Fibroblast of skin of right quadriceps (primary cell): ENCODE measurements at regions not wholly inside any gene's neighbourhood (a gene's known extent, or its start where the extent isn't known, plus 50 kb on each side); places are given as distances from the start of the nearest gene placed in this dataset.
A peak's percentile ranks its signal among the peaks of the same experiment; 100 is the strongest.
"Not testable (repeated sequence)": the region's sequence is repeated elsewhere in the genome, so short reads cannot be mapped to it uniquely, and the experiment has no call there.

Experiments
- DNase-seq: peaks from one replicate; pipeline ENCODE4 v3.0.0-alpha.2; 2013

GRCh38 chr9:31683116-31683515, 701.3 kb upstream of the ACO1 start:
- DNase-seq = no peak

GRCh38 chr9:31697956-31698355, 686.5 kb upstream of the ACO1 start:
- no peak for DNase-seq

GRCh38 chr9:31699836-31700235, 684.6 kb upstream of the ACO1 start:
- no peak for DNase-seq

- no peak for DNase-seq
Observed at GRCh38 chr9:31700252-31701045, 684.0 kb upstream of the ACO1 start.

GRCh38 chr9:31702957-31703356, 681.5 kb upstream of the ACO1 start:
- no peak for DNase-seq

DNA sequence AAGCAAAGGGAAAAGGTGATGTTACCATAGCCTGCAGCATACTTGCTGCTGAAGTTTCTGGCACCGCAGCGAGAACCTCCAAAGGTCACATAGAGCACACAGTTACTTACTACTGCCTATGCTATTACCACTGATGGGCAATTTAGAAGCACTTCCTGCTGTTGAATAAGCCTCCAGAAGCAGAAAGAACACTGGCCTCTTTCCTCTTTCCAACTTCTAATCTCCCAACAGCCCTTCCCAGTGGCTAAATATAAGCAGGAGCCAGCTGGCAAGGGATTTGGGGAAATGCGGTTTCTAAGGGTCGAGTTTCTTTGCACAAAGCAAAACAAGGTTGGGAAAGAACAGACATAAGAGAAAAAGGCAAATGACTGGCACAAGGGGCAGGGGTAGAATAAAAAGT, 669.2 kb upstream of the ACO1 start:
- DNase-seq = no peak

DNA sequence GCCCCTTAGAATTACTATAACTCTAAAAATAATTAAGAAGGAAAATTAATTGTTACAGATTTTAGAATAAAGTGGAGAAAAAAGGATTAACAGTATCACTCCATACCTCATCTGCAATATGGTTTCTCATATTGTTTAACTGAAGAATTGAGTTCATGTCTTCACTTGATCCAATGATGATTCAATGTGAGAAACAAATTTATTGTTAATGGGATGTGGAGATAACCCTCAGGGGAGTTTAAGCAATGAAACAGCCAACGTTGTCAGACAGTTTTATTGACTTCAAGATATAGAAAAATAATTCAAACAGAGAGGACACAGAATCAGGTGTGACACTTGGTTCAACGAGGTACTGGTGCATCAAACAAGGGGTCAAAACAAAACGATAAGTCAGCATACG, 665.2 kb upstream of the ACO1 start:
- DNase-seq = no peak

DNA sequence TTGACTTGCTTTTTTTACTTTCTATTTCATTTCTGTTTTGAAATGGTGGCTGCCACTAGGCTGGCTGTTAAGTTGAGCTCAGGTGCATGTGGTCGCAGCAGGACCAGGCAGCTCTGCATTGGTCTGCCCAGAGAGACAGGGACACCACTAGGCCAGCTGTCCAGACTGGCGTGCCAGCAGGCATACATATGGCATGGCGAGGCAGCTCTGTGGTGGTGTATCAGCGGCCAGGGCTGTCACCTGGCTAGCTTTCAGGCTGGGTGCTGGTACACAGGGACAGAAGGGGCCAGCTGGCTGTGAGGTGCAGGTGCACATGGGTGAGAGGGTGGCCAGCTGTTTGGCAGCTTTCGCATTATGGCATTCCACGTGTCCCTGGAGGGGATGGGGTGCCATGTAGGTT, 654.0 kb upstream of the ACO1 start:
- DNase-seq = no peak

GRCh38 chr9:31733166-31733565, 651.3 kb upstream of the ACO1 start:
- no peak for DNase-seq

DNA sequence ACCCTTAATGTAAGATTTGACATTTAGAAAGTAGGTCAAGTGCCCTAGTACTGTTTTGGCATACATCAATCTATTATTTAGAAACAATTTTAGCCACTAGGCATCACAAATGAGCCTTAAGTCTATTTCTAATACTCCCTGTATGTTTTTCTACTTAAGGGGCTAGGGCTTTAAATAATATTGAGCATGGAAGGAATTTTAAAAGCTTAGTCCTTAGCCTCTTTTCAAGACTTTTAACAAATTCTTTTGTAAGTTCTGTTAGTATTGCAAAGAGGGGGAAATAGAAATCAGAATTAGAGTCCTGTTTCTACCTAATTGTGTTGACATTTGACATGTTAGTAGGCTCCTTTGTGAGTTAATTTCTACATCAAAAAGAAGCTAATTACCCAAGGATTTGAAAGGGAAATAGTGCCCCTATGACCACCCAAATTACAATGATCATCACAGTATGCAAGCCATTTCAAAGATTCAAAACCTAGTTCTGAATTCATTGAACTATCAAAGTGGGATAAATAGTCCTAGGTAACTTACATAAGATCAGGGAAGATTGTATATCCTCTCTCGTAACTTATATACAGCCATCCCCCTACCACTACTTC, 647.8 kb upstream of the ACO1 start:
- DNase-seq = no peak

DNA sequence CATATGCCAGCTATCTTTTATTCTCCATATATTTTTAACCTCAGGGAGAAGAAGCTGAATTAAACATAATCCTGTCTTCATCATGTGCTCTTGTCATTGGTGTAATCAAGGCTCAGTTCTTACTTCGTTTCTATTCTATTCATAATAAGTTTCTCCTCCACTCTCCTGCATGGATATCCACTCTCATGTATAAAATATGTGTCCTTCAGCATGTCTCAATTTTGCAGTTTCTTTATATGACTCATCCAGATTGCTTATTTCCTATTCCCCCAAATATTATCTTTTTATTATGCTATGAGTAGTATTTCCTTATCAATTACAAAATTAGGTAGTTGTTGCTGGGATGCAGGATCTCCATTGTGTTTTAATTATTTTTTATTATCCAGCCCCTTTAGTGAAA, 643.7 kb upstream of the ACO1 start:
- DNase-seq = no peak

GRCh38 chr9:31744589-31744988, 639.9 kb upstream of the ACO1 start:
- no peak for DNase-seq

DNA sequence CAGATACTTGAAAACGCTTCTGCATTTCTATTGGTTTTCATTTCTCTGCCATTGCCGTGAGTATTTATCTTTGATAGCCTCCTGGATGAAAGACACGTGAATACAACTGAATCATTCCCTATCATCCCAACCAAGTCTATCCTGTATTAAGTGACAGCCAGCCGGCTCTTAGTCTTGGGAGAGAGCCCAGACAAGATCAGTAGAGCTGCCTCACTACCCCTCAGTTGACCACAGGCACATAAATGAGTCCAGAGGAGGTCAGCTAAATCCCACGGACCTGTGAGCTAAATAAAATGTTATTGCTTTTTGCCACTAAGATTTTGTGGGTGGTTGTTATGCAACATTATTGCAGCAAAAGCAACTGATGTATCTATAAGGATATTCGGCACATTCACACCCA, 639.0 kb upstream of the ACO1 start:
- no peak for DNase-seq

- DNase-seq = no peak
Observed at GRCh38 chr9:31745886-31746285, 638.6 kb upstream of the ACO1 start.

DNA sequence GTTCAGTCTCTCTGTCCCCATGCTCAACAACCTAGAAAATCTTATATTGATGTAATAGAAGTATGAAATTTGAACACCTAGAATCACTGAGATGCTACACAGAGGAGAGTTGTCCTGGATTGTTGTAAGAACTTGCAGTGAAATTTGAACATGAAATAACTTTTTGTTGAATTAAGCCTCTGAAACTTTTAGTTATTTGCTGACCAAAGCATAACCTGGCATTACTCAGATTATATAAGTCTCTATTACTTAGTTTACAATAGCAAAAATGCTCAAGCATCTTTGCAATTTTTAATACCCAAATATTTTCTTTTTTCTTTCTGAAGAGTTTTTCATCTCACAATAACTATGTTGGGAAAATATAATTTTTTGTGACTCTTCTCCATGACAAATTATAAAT, 630.7 kb upstream of the ACO1 start:
- DNase-seq = no peak

DNA sequence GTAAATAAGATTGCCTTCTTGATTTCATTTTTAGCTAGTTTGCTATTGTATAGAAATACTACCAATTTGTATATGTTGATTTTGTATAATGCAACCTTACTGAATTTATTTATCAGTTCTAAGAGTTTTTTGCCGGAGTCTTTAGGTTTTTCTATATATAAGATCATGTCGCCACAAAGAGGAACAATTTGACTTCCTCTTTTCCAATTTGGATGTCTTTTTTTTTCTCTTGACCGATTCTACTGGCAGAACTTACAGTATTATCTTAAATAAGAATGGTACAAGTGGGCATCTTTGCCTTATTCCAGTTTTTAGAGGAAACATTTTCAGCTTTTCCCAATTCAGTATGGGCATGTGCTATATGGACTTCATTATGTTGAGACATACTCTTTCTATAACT, 624.7 kb upstream of the ACO1 start:
- no peak for DNase-seq

GRCh38 chr9:31774021-31774420, 610.4 kb upstream of the ACO1 start:
- DNase-seq = not testable (repeated sequence)

- DNase-seq = no peak
Observed at GRCh38 chr9:31774571-31774970, 609.9 kb upstream of the ACO1 start.

DNA sequence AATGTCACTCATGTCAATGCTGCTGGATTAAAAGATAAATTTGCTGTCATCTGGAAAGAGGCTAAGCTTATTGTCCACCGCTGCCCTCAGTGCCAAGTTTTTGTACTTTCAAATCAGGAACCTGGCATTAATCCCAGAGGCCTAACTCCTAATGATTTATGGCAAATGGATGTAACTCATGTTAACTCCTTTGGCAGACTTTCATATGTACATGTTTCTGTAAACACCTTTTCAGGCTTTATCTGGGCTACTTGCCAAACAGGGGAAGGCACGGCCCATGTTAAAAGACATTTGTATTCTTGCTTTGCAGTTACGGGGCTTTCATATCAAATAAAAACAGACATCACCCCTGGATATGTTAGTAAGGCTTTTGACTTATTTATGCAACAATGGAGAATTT, 608.0 kb upstream of the ACO1 start:
- no peak for DNase-seq

GRCh38 chr9:31783491-31783890, 601.0 kb upstream of the ACO1 start:
- no peak for DNase-seq

DNA sequence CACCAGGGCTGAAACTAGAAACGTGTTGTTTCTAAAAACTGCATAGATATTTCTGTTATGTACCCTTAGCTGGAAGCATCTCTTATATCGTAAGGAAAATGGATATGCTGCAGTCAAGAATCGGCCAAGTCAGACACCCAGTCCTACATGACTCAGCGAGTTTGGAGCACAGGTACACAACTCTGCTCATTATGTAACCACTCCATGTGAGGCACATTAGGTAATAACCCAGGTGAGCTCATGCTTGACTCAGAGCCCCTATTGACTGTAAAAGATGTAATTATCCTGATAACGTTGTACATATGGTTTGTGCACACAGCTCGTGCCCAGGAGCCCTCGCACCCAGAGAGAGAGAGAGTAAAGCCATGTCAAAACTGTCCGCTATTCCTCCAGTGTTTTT, 593.7 kb upstream of the ACO1 start:
- DNase-seq = no peak

DNA sequence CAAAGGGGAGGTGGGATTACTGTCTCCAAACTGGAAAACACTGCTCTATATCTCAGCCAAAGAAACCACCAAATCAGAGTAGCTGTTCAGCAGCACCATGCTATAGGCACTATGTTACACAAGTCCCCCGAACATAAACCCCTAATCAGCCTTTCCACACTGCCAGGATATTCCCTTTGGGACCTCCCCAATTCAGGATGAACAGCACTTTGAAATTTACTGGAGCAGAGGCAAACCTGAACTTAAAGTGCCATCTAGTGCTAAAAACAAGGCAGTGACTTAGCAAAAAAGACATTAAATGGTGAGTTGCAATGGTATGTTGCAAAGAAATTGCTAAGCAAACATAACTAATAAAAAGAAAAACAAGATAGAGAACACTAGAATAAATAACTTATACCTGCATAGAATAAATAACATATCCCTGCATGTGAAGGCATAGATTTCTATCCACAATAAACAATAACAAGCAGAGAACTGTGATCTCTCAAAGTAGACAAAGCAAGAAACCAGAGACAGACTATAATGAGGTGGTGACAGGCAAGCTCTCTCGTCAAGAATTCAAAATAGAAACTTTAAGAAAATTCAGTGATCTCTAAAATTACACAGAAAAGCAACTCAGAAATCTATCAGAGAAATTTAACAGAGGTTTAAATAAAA, 584.4 kb upstream of the ACO1 start:
- peak; percentile 39 for DNase-seq

DNA sequence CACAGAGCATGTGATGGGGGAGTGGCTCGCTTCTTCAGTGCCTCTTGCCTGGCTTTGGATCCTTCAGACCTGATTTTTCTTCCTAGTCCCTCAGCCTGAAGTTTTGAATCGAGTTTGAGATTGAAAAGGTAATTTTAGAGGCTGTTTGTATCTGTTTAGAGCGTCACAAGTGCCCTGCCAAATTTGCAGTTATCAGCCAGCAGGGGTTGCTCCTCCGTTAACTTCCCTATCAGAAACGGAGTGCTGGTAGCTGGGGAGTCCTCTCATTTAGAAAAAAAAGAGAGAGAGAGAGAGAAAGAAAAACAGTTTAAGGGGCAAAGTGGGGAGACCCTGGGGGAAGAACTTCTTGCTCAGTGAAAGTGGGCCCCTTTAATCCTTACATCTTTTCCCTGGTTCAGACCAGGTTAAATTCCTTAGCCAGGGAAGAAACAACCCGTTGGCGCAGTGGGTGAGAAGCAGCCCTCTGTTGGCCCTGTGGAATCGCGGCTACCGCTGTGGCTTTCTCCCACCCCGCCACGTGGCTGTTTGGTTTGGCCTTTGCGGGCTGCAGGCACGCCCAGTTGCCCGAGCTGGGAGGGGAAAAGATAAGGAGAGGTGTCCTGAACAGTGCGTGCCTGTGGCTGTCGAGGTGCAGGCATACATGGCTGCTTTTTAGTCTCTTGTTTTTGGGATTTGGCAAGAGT, 576.7 kb upstream of the ACO1 start:
- DNase-seq = no peak

DNA sequence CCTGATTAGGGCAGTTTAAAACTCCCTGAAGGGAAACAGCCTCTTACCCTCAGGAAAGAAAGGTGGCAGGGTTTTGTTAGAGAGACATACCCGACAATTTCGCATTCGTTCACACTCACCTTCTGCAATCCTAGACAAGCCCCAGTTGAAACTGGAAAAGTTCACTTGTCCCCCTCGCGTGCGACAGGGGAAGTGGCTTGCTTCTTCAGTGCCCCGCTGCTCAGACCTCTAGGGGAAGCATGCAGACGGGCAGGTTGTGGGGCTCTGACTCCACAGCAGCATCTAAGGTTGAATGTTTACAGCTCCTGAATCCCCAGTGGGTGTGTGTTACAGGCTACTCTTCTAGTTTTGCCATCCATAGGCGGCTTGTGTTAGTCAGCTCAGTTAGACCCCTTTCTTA, 575.7 kb upstream of the ACO1 start:
- no peak for DNase-seq
